SK-N-SH treated with all-trans-retinoic acid at 6 μM for 48 hours (cell line): ENCODE measurements at regions not wholly inside any gene's neighbourhood (a gene's known extent, or its start where the extent isn't known, plus 50 kb on each side); places are given as distances from the start of the nearest gene placed in this dataset.
"Not testable (repeated sequence)": the region's sequence is repeated elsewhere in the genome, so short reads cannot be mapped to it uniquely, and the experiment has no call there.

Source experiments
- ATAC-seq: fragments of 200-7000 bp; cut with Tn5 transposase; 3 replicates; pipeline ENCODE4 v1.9.1; 2020; ENCODE audit warnings: mild to moderate bottlenecking, moderate library complexity
- ARNTL ChIP-seq: fragments of 450-650 bp; formaldehyde crosslinking; IDR thresholded peaks from 2 replicates; pipeline ENCODE4 v1.5.0; 2020; ENCODE audit warnings: low read depth, mild to moderate bottlenecking, moderate library complexity, borderline replicate concordance
- BACH2 ChIP-seq: fragments of 250-450 bp; sonication (Bioruptor Pico); IDR thresholded peaks from 2 replicates; pipeline ENCODE4 v1.9.0; 2021; ENCODE audit warnings: mild to moderate bottlenecking, borderline replicate concordance
- CSDC2 ChIP-seq: fragments of 250-450 bp; sonication (Bioruptor Pico); IDR thresholded peaks from 2 replicates; pipeline ENCODE4 v1.5.0; 2020; ENCODE audit warnings: mild to moderate bottlenecking, moderate library complexity
- GLIS3 ChIP-seq: fragments of 250-450 bp; sonication (Bioruptor Pico); IDR thresholded peaks from 2 replicates; pipeline ENCODE4 v1.5.0; 2020; ENCODE audit warnings: mild to moderate bottlenecking, moderate library complexity
- ISL1 ChIP-seq: fragments of 250-450 bp; sonication (Bioruptor Pico); IDR thresholded peaks from 2 replicates; pipeline ENCODE4 v2.1.2; 2022; ENCODE audit warnings: mild to moderate bottlenecking, moderate library complexity
- PATZ1 ChIP-seq: fragments of 250-450 bp; sonication (Bioruptor Pico); IDR thresholded peaks from 2 replicates; pipeline ENCODE4 v1.8.0; 2020; ENCODE audit warnings: mild to moderate bottlenecking, moderate library complexity, borderline replicate concordance
- POU6F1 ChIP-seq: fragments of 250-450 bp; sonication (Bioruptor Pico); IDR thresholded peaks from 2 replicates; pipeline ENCODE4 v1.8.0; 2021; ENCODE audit warnings: low read depth, mild to moderate bottlenecking, moderate library complexity, borderline replicate concordance
- RARB ChIP-seq: fragments of 250-450 bp; sonication (Bioruptor Pico); IDR thresholded peaks from 2 replicates; pipeline ENCODE4 v1.8.0; 2021; ENCODE audit warnings: mild to moderate bottlenecking, moderate library complexity
- SNAI2 ChIP-seq: fragments of 250-450 bp; sonication (Bioruptor Pico); IDR thresholded peaks from 2 replicates; pipeline ENCODE4 v1.5.0; 2020; ENCODE audit warnings: mild to moderate bottlenecking, moderate library complexity
- TOX ChIP-seq: fragments of 250-450 bp; sonication (Bioruptor Pico); IDR thresholded peaks from 2 replicates; pipeline ENCODE4 v1.8.0; 2021; ENCODE audit warnings: mild to moderate bottlenecking, moderate library complexity, borderline replicate concordance
- ZC3H10 ChIP-seq: fragments of 250-450 bp; sonication (Bioruptor Pico); IDR thresholded peaks from 2 replicates; pipeline ENCODE4 v1.5.1; 2021; ENCODE audit warnings: mild to moderate bottlenecking, moderate library complexity
- ZFP30 ChIP-seq: fragments of 450-650 bp; formaldehyde crosslinking; IDR thresholded peaks from 2 replicates; pipeline ENCODE4 v1.5.0; 2022; ENCODE audit warnings: mild to moderate bottlenecking, moderate library complexity
- ZNF565 ChIP-seq: fragments of 450-650 bp; formaldehyde crosslinking; conservative IDR thresholded peaks from 2 replicates; pipeline ENCODE4 v1.5.0; 2020; ENCODE audit warnings: low read depth, mild to moderate bottlenecking, moderate library complexity
- ZNF70 ChIP-seq: fragments of 450-650 bp; formaldehyde crosslinking; IDR thresholded peaks from 2 replicates; pipeline ENCODE4 v1.5.0; 2020; ENCODE audit warnings: mild to moderate bottlenecking, moderate library complexity
- ZNF8 ChIP-seq: fragments of 450-650 bp; formaldehyde crosslinking; IDR thresholded peaks from 2 replicates; pipeline ENCODE4 v1.5.0; 2020; ENCODE audit warnings: mild to moderate bottlenecking, moderate library complexity
- TF ChIP-seq, protein P1 (sequence below): fragments of 250-450 bp; sonication (Bioruptor Pico); IDR thresholded peaks from 2 replicates; pipeline ENCODE4 v1.5.1; 2021; ENCODE audit warnings: mild to moderate bottlenecking, moderate library complexity

GRCh38 chrX:7996414-7996813, 69.2 kb upstream of the PNPLA4 start (continued):
- TF ChIP-seq ZFP30 (no peak), POU6F1 (CRISPR knock-in tag) (no peak), RARB (CRISPR knock-in tag) (no peak), ZC3H10 (CRISPR knock-in tag) (no peak)

DNA sequence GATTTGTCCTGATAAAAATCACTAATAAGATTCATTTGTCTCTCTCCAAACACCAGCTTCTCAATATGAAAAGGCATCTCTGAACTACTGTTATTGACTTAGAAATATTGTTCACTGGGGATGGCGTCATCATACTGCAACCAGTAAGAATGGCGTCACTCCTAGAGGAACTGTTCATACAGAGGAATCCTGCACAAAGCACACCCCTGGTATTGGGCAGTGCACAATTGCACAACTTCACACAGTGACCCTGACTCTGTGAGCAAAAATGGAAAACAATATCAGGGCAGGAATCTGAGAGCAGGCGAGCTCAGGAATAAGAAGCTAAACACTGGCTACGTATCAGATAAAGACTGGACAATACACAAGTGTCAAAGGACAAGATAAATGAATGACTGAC, 66.7 kb upstream of the PNPLA4 start:
- no peak for ATAC-seq
- TF ChIP-seq ZC3H10 (CRISPR knock-in tag): no peak
- TF ChIP-seq, all 23 proteins: peak for 0

- not testable (repeated sequence) for ATAC-seq
These were observed 61.0 kb upstream of the PNPLA4 start for GRCh38 chrX:7988013-7988759.

GRCh38 chrX:7987160-7988012, 60.2 kb upstream of the PNPLA4 start:
- TF ChIP-seq BACH2 (CRISPR knock-in tag) (no peak), SNAI2 (CRISPR knock-in tag) (no peak), PATZ1 (no peak)
- no peak for ATAC-seq

DNA sequence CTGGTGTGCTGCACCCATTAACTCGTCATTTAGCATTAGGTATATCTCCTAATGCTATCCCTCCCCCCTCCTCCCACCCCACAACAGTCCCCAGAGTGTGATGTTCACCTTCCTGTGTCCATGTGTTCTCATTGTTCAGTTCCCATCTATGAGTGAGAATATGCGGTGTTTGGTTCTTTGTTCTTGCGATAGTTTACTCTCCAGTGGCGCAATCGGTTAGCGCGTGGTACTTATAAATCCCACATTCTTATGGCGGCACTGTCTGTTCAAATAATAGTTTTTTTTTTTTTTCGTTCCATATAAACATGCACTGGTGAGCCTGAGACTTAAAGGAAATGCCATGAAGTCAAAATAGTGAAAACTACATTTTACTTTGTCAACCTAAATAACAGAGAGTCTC, 59.5 kb upstream of the PNPLA4 start:
- not testable (repeated sequence) for ATAC-seq

- TF ChIP-seq ZNF70 (no peak), BACH2 (CRISPR knock-in tag) (no peak), ISL1 (CRISPR knock-in tag) (no peak), ZNF565 (no peak)
- no peak for ATAC-seq
These were observed 58.4 kb upstream of the PNPLA4 start for GRCh38 chrX:7985568-7985967.

DNA sequence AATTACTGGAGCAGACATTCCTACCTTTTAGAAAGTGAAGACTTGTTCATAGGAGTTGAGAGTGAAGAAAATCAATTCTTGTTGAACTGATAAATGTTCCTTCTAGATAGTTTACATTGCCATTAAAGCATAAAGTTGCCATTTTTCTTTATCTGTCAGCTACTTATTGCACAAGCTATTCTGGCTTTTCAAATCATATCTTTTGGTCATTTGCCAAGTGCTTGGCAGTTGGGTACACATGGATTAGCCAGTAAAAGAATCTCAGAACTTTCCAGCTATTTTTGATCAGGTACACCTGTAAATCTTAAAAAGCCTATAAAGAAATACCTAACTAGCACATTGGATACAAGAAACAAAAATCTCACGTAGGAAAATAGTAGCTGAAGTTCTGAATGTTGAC, 56.4 kb upstream of the PNPLA4 start:
- no peak for ATAC-seq
- TF ChIP-seq ARNTL (CRISPR knock-in tag) (no peak), POU6F1 (CRISPR knock-in tag) (no peak), RARB (CRISPR knock-in tag) (no peak), TOX (CRISPR knock-in tag) (no peak), CSDC2 (no peak), GLIS3 (CRISPR knock-in tag) (no peak), ZNF8 (CRISPR knock-in tag) (no peak)
- TF ChIP-seq, protein P1, sequence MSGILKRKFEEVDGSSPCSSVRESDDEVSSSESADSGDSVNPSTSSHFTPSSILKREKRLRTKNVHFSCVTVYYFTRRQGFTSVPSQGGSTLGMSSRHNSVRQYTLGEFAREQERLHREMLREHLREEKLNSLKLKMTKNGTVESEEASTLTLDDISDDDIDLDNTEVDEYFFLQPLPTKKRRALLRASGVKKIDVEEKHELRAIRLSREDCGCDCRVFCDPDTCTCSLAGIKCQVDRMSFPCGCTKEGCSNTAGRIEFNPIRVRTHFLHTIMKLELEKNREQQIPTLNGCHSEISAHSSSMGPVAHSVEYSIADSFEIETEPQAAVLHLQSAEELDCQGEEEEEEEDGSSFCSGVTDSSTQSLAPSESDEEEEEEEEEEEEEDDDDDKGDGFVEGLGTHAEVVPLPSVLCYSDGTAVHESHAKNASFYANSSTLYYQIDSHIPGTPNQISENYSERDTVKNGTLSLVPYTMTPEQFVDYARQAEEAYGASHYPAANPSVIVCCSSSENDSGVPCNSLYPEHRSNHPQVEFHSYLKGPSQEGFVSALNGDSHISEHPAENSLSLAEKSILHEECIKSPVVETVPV (CRISPR knock-in tag): no peak
